GM23338 (cell line): ENCODE measurements at regions not wholly inside any gene's neighbourhood (a gene's known extent, or its start where the extent isn't known, plus 50 kb on each side); places are given as distances from the start of the nearest gene placed in this dataset.

Source experiments
- ATAC-seq: fragments of 200-7000 bp; cut with Tn5 transposase; 3 replicates; pipeline ENCODE4 v1.9.1; 2020
- DNase-seq: peaks from one replicate; pipeline ENCODE4 v3.0.0-alpha.2; 2015; ENCODE audit warnings: low spot score
- H2AFZ ChIP-seq: fragments of 200-600 bp; sonication (generic); 2 replicates; pipeline ENCODE4 v1.8.0; 2016; ENCODE audit warnings: antibody characterized with exemption, mild to moderate bottlenecking, moderate library complexity
- H3F3A ChIP-seq: fragments of 200-600 bp; sonication (generic); replicated peaks from 2 replicates; pipeline ENCODE4 v1.8.0; 2017; ENCODE audit warnings: antibody characterized with exemption, mixed run types, low read depth
- H3K27ac ChIP-seq: fragments of 200-600 bp; sonication (generic); 2 replicates; pipeline ENCODE4 v1.6.1; 2016; ENCODE audit warnings: low read depth
- H3K27me3 ChIP-seq: fragments of 200-600 bp; sonication (generic); 2 replicates; pipeline ENCODE4 v1.8.0; 2016; ENCODE audit warnings: mild to moderate bottlenecking, mixed run types, moderate library complexity; ENCODE audit not compliant: insufficient read depth
- H3K36me3 ChIP-seq: fragments of 200-600 bp; sonication (generic); 2 replicates; pipeline ENCODE4 v1.8.0; 2016; ENCODE audit warnings: mild to moderate bottlenecking; ENCODE audit not compliant: insufficient read depth
- H3K4me1 ChIP-seq: fragments of 200-600 bp; sonication (generic); 2 replicates; pipeline ENCODE4 v1.8.0; 2016; ENCODE audit warnings: mild to moderate bottlenecking, moderate library complexity; ENCODE audit not compliant: insufficient read depth
- H3K4me2 ChIP-seq: fragments of 200-600 bp; sonication (generic); 2 replicates; pipeline ENCODE4 v1.7.1; 2017; ENCODE audit warnings: mixed run types
- H3K4me3 ChIP-seq: fragments of 200-600 bp; sonication (generic); 2 replicates; pipeline ENCODE4 v1.6.1; 2016; ENCODE audit warnings: mixed run types
- H3K79me2 ChIP-seq: fragments of 200-600 bp; sonication (generic); replicated peaks from 2 replicates; pipeline ENCODE4 v1.8.0; 2017; ENCODE audit warnings: mild to moderate bottlenecking; ENCODE audit not compliant: insufficient read depth
- H3K9me2 ChIP-seq: fragments of 200-600 bp; sonication (generic); 2 replicates; pipeline ENCODE4 v1.8.0; 2017; ENCODE audit not compliant: insufficient read depth
- H4K20me1 ChIP-seq: fragments of 200-600 bp; sonication (generic); replicated peaks from 2 replicates; pipeline ENCODE4 v1.8.0; 2017; ENCODE audit warnings: mild to moderate bottlenecking; ENCODE audit not compliant: insufficient read depth
- H3K27ac Mint-ChIP-seq: 2 replicates; pipeline ENCODE4 v1.8.0; 2020; ENCODE audit warnings: inconsistent platforms, mild to moderate bottlenecking, moderate library complexity, mixed read lengths
- H3K27me3 Mint-ChIP-seq: 3 replicates; pipeline ENCODE4 v1.8.0; 2022; ENCODE audit warnings: low read depth, mild to moderate bottlenecking, moderate library complexity, mixed read lengths, inconsistent platforms; ENCODE audit not compliant: insufficient read depth, poor library complexity
- H3K36me3 Mint-ChIP-seq: 3 replicates; pipeline ENCODE4 v1.8.0; 2021; ENCODE audit warnings: low read depth, mild to moderate bottlenecking, inconsistent platforms, moderate library complexity, mixed read lengths
- H3K4me1 Mint-ChIP-seq: 3 replicates; pipeline ENCODE4 v1.8.0; 2020; ENCODE audit warnings: mild to moderate bottlenecking, inconsistent platforms, mixed read lengths
- H3K4me3 Mint-ChIP-seq: 3 replicates; pipeline ENCODE4 v1.8.0; 2021; ENCODE audit warnings: moderate library complexity, mild to moderate bottlenecking, inconsistent platforms, mixed read lengths
- H3K9me3 Mint-ChIP-seq: 3 replicates; pipeline ENCODE4 v1.8.0; 2020; ENCODE audit warnings: moderate library complexity, mild to moderate bottlenecking, inconsistent platforms, mixed read lengths
- CREB1 ChIP-seq: fragments of 250-450 bp; sonication (Bioruptor Pico); IDR thresholded peaks from 2 replicates; pipeline ENCODE4 v1.5.0; 2020; ENCODE audit warnings: low read depth, mild to moderate bottlenecking, moderate library complexity
- EZH2 ChIP-seq: fragments of 200-600 bp; sonication (generic); IDR thresholded peaks from one replicate; pipeline ENCODE4 v1.8.0; 2017; ENCODE audit warnings: antibody characterized with exemption, mild to moderate bottlenecking, low read depth; ENCODE audit not compliant: unreplicated experiment
- JUNB ChIP-seq: IDR thresholded peaks from one replicate; pipeline ENCODE4 v1.6.1; 2016; ENCODE audit warnings: antibody characterized with exemption; ENCODE audit not compliant: unreplicated experiment
- NANOG ChIP-seq: IDR thresholded peaks from 2 replicates; pipeline ENCODE4 v1.6.1; 2016; ENCODE audit warnings: antibody characterized with exemption, borderline replicate concordance
- POLR2AphosphoS5 ChIP-seq: IDR thresholded peaks from 2 replicates; pipeline ENCODE4 v1.6.1; 2016; ENCODE audit warnings: antibody characterized with exemption, low read depth
- STAT1 ChIP-seq: IDR thresholded peaks from one replicate; pipeline ENCODE4 v1.6.1; 2016; ENCODE audit warnings: antibody characterized with exemption; ENCODE audit not compliant: unreplicated experiment
- ZNF114 ChIP-seq: fragments of 250-450 bp; sonication (Bioruptor Pico); IDR thresholded peaks from 2 replicates; pipeline ENCODE4 v1.5.0; 2020; ENCODE audit warnings: mild to moderate bottlenecking, moderate library complexity
- ZNF331 ChIP-seq: fragments of 250-450 bp; sonication (Bioruptor Pico); IDR thresholded peaks from 2 replicates; pipeline ENCODE4 v1.5.0; 2020; ENCODE audit warnings: low read depth, mild to moderate bottlenecking, moderate library complexity
- TF ChIP-seq, protein P1 (sequence below): IDR thresholded peaks from one replicate; pipeline ENCODE4 v1.6.1; 2018; ENCODE audit warnings: antibody characterized with exemption; ENCODE audit not compliant: unreplicated experiment
- TF ChIP-seq, protein P2 (sequence below), 2 experiments: fragments of 200-600 bp in 1 of 2; sonication (generic) in 1 of 2; conservative IDR thresholded peaks; 2 replicates each; pipeline versions ENCODE4 v1.5.1 to v1.6.1; 2016 to 2017; ENCODE audit warnings: antibody characterized with exemption in 2 of 2, low read depth in 2 of 2, mild to moderate bottlenecking in 2 of 2, moderate library complexity in 1 of 2
- TF ChIP-seq, protein P3 (sequence below): fragments of 250-450 bp; sonication (Bioruptor Pico); IDR thresholded peaks from 2 replicates; pipeline ENCODE4 v1.5.0; 2020; ENCODE audit warnings: mild to moderate bottlenecking, moderate library complexity

DNA sequence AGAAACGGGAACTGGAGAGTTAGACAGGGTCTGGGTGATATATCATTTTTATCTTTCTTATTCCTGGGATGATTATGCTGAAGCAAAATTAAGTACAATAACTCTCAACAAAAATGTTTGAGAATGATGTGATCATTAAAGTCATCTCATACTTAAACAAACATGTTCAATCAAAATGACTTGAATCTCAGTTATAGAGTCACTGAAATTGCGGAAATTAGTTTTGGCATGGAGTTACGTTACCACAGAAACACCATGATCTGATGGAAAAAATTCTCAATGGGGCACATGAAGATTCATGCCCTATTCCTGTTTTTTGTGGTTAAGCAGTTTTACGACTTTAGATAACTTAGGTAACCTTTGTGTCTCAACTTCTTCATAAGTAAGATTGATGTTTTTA, 757.7 kb downstream of the EPHA4 start (continued):
- no peak for TF ChIP-seq STAT1
- TF ChIP-seq, protein P1, sequence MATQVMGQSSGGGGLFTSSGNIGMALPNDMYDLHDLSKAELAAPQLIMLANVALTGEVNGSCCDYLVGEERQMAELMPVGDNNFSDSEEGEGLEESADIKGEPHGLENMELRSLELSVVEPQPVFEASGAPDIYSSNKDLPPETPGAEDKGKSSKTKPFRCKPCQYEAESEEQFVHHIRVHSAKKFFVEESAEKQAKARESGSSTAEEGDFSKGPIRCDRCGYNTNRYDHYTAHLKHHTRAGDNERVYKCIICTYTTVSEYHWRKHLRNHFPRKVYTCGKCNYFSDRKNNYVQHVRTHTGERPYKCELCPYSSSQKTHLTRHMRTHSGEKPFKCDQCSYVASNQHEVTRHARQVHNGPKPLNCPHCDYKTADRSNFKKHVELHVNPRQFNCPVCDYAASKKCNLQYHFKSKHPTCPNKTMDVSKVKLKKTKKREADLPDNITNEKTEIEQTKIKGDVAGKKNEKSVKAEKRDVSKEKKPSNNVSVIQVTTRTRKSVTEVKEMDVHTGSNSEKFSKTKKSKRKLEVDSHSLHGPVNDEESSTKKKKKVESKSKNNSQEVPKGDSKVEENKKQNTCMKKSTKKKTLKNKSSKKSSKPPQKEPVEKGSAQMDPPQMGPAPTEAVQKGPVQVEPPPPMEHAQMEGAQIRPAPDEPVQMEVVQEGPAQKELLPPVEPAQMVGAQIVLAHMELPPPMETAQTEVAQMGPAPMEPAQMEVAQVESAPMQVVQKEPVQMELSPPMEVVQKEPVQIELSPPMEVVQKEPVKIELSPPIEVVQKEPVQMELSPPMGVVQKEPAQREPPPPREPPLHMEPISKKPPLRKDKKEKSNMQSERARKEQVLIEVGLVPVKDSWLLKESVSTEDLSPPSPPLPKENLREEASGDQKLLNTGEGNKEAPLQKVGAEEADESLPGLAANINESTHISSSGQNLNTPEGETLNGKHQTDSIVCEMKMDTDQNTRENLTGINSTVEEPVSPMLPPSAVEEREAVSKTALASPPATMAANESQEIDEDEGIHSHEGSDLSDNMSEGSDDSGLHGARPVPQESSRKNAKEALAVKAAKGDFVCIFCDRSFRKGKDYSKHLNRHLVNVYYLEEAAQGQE = no peak
- no peak for TF ChIP-seq EZH2
- no peak for TF ChIP-seq ZNF331 (CRISPR knock-in tag)
- no peak for TF ChIP-seq JUNB
- TF ChIP-seq ZNF114 (CRISPR knock-in tag) = no peak
- no peak for TF ChIP-seq NANOG
- TF ChIP-seq, protein P2, sequence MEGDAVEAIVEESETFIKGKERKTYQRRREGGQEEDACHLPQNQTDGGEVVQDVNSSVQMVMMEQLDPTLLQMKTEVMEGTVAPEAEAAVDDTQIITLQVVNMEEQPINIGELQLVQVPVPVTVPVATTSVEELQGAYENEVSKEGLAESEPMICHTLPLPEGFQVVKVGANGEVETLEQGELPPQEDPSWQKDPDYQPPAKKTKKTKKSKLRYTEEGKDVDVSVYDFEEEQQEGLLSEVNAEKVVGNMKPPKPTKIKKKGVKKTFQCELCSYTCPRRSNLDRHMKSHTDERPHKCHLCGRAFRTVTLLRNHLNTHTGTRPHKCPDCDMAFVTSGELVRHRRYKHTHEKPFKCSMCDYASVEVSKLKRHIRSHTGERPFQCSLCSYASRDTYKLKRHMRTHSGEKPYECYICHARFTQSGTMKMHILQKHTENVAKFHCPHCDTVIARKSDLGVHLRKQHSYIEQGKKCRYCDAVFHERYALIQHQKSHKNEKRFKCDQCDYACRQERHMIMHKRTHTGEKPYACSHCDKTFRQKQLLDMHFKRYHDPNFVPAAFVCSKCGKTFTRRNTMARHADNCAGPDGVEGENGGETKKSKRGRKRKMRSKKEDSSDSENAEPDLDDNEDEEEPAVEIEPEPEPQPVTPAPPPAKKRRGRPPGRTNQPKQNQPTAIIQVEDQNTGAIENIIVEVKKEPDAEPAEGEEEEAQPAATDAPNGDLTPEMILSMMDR (conservative IDR thresholded peaks at IDR 0.05; ENCODE audit: low read depth in 2 of 2) = no peak

DNA sequence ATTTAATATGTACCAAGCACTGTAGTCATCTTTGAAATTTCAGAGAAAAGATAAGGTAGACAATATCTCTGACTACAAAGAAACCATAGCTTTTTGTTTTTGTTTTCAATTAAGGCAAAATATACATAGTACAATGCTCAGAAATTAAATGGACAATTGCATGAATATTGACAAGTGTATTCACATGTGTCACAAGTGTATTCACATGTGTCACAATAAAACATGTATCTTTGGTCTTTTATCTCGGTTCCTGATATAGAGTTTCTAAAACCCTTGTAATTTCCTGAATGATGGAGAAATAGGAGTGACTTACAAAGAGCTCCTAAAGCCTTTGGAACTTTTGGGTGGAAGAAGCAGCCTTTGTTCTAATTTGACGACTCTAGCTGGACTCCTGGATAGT, 756.4 kb downstream of the EPHA4 start:
- H3K4me2 ChIP-seq = no peak overlapping the region
- H3K27me3 Mint-ChIP-seq = peaks cover 2% of the 10 kb centered on the region
- TF ChIP-seq, protein P2 (conservative IDR thresholded peaks at IDR 0.05; ENCODE audit: low read depth in 2 of 2) = no peak
- TF ChIP-seq, protein P3, sequence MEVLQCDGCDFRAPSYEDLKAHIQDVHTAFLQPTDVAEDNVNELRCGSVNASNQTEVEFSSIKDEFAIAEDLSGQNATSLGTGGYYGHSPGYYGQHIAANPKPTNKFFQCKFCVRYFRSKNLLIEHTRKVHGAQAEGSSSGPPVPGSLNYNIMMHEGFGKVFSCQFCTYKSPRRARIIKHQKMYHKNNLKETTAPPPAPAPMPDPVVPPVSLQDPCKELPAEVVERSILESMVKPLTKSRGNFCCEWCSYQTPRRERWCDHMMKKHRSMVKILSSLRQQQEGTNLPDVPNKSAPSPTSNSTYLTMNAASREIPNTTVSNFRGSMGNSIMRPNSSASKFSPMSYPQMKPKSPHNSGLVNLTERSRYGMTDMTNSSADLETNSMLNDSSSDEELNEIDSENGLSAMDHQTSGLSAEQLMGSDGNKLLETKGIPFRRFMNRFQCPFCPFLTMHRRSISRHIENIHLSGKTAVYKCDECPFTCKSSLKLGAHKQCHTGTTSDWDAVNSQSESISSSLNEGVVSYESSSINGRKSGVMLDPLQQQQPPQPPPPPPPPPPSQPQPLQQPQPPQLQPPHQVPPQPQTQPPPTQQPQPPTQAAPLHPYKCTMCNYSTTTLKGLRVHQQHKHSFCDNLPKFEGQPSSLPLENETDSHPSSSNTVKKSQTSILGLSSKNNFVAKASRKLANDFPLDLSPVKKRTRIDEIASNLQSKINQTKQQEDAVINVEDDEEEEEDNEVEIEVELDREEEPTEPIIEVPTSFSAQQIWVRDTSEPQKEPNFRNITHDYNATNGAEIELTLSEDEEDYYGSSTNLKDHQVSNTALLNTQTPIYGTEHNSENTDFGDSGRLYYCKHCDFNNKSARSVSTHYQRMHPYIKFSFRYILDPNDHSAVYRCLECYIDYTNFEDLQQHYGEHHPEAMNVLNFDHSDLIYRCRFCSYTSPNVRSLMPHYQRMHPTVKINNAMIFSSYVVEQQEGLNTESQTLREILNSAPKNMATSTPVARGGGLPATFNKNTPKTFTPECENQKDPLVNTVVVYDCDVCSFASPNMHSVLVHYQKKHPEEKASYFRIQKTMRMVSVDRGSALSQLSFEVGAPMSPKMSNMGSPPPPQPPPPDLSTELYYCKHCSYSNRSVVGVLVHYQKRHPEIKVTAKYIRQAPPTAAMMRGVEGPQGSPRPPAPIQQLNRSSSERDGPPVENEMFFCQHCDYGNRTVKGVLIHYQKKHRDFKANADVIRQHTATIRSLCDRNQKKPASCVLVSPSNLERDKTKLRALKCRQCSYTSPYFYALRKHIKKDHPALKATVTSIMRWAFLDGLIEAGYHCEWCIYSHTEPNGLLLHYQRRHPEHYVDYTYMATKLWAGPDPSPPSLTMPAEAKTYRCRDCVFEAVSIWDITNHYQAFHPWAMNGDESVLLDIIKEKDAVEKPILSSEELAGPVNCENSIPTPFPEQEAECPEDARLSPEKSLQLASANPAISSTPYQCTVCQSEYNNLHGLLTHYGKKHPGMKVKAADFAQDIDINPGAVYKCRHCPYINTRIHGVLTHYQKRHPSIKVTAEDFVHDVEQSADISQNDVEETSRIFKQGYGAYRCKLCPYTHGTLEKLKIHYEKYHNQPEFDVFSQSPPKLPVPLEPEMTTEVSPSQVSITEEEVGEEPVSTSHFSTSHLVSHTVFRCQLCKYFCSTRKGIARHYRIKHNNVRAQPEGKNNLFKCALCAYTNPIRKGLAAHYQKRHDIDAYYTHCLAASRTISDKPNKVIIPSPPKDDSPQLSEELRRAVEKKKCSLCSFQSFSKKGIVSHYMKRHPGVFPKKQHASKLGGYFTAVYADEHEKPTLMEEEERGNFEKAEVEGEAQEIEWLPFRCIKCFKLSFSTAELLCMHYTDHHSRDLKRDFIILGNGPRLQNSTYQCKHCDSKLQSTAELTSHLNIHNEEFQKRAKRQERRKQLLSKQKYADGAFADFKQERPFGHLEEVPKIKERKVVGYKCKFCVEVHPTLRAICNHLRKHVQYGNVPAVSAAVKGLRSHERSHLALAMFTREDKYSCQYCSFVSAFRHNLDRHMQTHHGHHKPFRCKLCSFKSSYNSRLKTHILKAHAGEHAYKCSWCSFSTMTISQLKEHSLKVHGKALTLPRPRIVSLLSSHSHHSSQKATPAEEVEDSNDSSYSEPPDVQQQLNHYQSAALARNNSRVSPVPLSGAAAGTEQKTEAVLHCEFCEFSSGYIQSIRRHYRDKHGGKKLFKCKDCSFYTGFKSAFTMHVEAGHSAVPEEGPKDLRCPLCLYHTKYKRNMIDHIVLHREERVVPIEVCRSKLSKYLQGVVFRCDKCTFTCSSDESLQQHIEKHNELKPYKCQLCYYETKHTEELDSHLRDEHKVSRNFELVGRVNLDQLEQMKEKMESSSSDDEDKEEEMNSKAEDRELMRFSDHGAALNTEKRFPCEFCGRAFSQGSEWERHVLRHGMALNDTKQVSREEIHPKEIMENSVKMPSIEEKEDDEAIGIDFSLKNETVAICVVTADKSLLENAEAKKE (CRISPR knock-in tag) = no peak
- TF ChIP-seq JUNB = no peak
- TF ChIP-seq STAT1 = no peak
- no peak for TF ChIP-seq EZH2
- TF ChIP-seq POLR2AphosphoS5 = no peak
- TF ChIP-seq ZNF114 (CRISPR knock-in tag) = no peak
- no peak for TF ChIP-seq CREB1
- TF ChIP-seq ZNF331 (CRISPR knock-in tag) = no peak
- no peak for TF ChIP-seq NANOG

More for the DNA sequence above, 756.4 kb downstream of the EPHA4 start:
- no peak for ATAC-seq
- no peaks in the 10 kb centered on the region for H3K4me1 Mint-ChIP-seq
- Histone ChIP-seq H2AFZ (no peak overlapping the region), H4K20me1 (no peaks in the 10 kb centered on the region), H3F3A (no peaks in the 10 kb centered on the region), H3K4me1 (no peaks in the 10 kb centered on the region), H3K79me2 (no peaks in the 10 kb centered on the region), H3K4me3 (no peak overlapping the region), H3K9me2 (peaks cover 4% of the 10 kb centered on the region; the same call in 1 of the 2 replicates), H3K36me3 (no peaks in the 10 kb centered on the region), H3K27ac (no peak overlapping the region), H3K27me3 (no peaks in the 10 kb centered on the region)
- peaks cover 6% of the 10 kb centered on the region; the same call in 1 of the 3 replicates for H3K9me3 Mint-ChIP-seq
- H3K4me3 Mint-ChIP-seq = no peak overlapping the region
- H3K36me3 Mint-ChIP-seq = 0 out of 3 replicates have a peak, but pooled peaks cover 5% of the 10 kb centered on the region
- no peak for DNase-seq
- H3K27ac Mint-ChIP-seq = no peak overlapping the region
